Urinary bladder (tissue), 3 donors: ENCODE measurements at regions not wholly inside any gene's neighbourhood (a gene's known extent, or its start where the extent isn't known, plus 50 kb on each side); places are given as distances from the start of the nearest gene placed in this dataset.
"Not testable (repeated sequence)": the region's sequence is repeated elsewhere in the genome, so short reads cannot be mapped to it uniquely, and the experiment has no call there.

ENCODE experiments used
- DNase-seq: peaks from one replicate; pipeline ENCODE4 v3.0.0-alpha.2; 2015; ENCODE audit errors: extremely low spot score
- H3K27ac ChIP-seq: one replicate; pipeline ENCODE4 v1.5.1; 2013; ENCODE audit warnings: low read depth, mild to moderate bottlenecking, moderate library complexity
- H3K36me3 ChIP-seq: one replicate; pipeline ENCODE4 v1.6.1; 2013; ENCODE audit warnings: mild to moderate bottlenecking, moderate library complexity; ENCODE audit not compliant: insufficient read depth
- H3K4me1 ChIP-seq: one replicate; pipeline ENCODE4 v1.6.1; 2013; ENCODE audit warnings: mild to moderate bottlenecking, moderate library complexity; ENCODE audit not compliant: insufficient read depth
- H3K4me3 ChIP-seq: one replicate; pipeline ENCODE4 v1.5.1; 2013; ENCODE audit warnings: low read depth, low read length
- WGBS: extraction: QIAGEN DNeasy Blood & Tissue Kit; methylation state at CpG from one replicate; pipeline ENCODE4 v1.1.7; 2013; 5-methylcytosine and 5-hydroxymethylcytosine counted together
- donor health status: healthy with polysubstance abuse.
- donor health status: healthy.

- Histone ChIP-seq H3K36me3 (no peaks in the 10 kb centered on the region), H3K4me3 (no peak overlapping the region), H3K4me1 (no peaks in the 10 kb centered on the region), H3K27ac (no peak overlapping the region)
- DNase-seq = no peak
These were observed 273.6 kb downstream of the RDH14 start for GRCh38 chr2:18286897-18287296.

- H3K4me1 ChIP-seq = no peaks in the 10 kb centered on the region
- WGBS = 74% methylated on average over 4 of the region's 4 CpGs
- no peak for DNase-seq
- no peaks in the 10 kb centered on the region for H3K36me3 ChIP-seq
- H3K27ac ChIP-seq = no peak overlapping the region
- no peak overlapping the region for H3K4me3 ChIP-seq
These were observed 276.1 kb downstream of the RDH14 start for GRCh38 chr2:18284331-18284730.

DNA sequence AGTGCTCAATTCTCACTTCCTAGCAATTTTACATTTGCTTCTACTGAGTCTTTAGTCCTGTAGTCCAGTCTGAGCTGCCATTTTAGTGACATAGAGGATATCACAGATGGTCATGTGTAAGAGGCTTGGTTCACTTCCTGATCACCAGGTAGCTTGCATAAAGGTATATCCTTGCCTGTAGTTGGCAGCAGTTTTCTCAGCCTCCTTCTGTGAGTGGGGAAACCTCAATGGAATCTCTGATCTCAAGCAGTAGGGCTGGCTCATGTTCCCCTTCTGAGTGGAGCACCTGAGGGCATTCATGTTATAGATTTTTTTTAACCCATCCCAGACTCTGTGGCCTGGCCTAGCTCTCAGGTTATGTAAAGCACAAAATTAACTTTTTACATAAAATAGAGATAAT is 278.4 kb downstream of the RDH14 start:
- H3K4me1 ChIP-seq = no peaks in the 10 kb centered on the region
- no peak for DNase-seq
- H3K36me3 ChIP-seq = no peaks in the 10 kb centered on the region
- H3K27ac ChIP-seq = no peak overlapping the region
- no peak overlapping the region for H3K4me3 ChIP-seq

GRCh38 chr2:18276583-18277075 is 283.8 kb downstream of the RDH14 start:
- no peak for DNase-seq
- Histone ChIP-seq H3K4me1 (no peaks in the 10 kb centered on the region), H3K4me3 (no peak overlapping the region), H3K27ac (no peak overlapping the region), H3K36me3 (no peaks in the 10 kb centered on the region)
- WGBS = 61% methylated on average over 4 of the region's 4 CpGs

DNA sequence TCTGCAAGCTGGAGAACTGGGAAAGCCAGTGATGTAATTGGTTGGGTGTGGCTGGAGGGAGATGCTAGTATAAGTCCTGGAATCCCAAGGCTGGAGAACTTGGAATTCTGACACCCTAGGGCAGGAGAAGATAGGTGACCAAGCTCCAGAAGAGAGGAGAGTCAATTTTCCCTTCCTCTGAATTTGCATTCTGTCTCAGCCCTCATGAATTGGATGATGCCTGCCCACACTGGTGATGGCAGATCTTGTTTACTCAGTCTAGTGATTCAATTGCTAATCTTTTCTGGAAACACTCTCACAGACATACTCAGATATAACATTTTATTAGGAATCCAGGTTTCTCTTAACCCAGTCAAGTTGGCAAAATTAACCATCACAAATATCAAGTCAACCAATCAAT is 287.2 kb downstream of the RDH14 start:
- H3K4me3 ChIP-seq = no peak overlapping the region
- no peak overlapping the region for H3K27ac ChIP-seq
- H3K36me3 ChIP-seq = no peaks in the 10 kb centered on the region
- no peaks in the 10 kb centered on the region for H3K4me1 ChIP-seq
- DNase-seq = no peak

GRCh38 chr2:18272148-18272494 is 288.3 kb downstream of the RDH14 start:
- Histone ChIP-seq H3K27ac (no peak overlapping the region), H3K4me1 (no peaks in the 10 kb centered on the region), H3K36me3 (no peaks in the 10 kb centered on the region), H3K4me3 (no peak overlapping the region)
- 94% methylated on average over 10 of the region's 10 CpGs for WGBS
- DNase-seq = no peak

GRCh38 chr2:18271370-18272147 is 288.9 kb downstream of the RDH14 start:
- DNase-seq = no peak
- no peak overlapping the region for H3K27ac ChIP-seq
- H3K36me3 ChIP-seq = no peaks in the 10 kb centered on the region
- no peaks in the 10 kb centered on the region for H3K4me1 ChIP-seq
- H3K4me3 ChIP-seq = no peak overlapping the region
- 93% methylated on average over 17 of the region's 17 CpGs for WGBS

DNA sequence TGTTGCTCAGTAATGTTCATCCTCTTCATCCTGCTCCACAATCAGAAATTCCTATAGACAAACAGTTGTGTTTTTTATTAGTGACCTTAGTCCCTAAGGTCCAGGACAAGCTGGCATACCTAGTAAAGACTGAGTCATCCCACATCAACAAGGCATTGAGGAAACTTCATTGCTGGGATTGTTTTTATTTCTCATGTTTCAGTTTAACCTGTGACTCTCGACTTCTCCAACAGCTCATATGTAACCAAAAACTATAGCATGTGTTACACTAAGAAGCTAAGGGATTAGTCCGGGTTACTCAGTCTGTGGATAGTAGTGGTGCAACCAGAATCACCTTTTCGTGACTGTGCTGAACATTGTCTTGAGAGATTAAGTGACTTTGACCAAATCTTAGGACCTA is 292.1 kb downstream of the RDH14 start:
- Histone ChIP-seq H3K27ac (no peak overlapping the region), H3K4me3 (no peak overlapping the region), H3K36me3 (no peaks in the 10 kb centered on the region), H3K4me1 (no peaks in the 10 kb centered on the region)
- 81% methylated on average over 3 of the region's 3 CpGs for WGBS
- DNase-seq = no peak

GRCh38 chr2:18267501-18267900 is 293.0 kb downstream of the RDH14 start:
- Histone ChIP-seq H3K36me3 (no peaks in the 10 kb centered on the region), H3K27ac (no peak overlapping the region), H3K4me3 (no peak overlapping the region), H3K4me1 (no peaks in the 10 kb centered on the region)
- WGBS = 92% methylated on average over 1 of the region's 1 CpG
- no peak for DNase-seq

DNA sequence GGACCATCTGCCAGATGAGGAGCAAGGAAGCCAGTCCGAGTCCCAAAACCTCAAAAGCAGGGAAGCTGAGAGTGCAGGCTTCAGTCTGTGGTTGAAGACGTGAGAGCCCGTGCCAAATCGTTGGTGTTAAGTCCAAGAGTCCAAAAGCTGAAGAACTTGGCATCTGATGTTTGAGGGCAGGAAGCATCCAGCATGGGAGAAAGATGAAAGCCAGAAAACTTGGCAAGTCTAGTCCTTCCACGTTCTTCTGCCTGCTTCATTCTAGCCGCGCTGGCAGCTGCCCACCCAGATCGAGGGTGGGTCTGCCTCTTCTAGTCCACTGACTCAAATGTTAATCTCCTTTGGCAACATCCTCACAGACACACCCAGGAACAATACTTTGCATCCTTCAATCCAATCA is 293.8 kb downstream of the RDH14 start:
- H3K4me1 ChIP-seq, H3K36me3 ChIP-seq, DNase-seq, H3K4me3 ChIP-seq, H3K27ac ChIP-seq: not testable (repeated sequence)
- 55% methylated on average over 8 of the region's 8 CpGs for WGBS

DNA sequence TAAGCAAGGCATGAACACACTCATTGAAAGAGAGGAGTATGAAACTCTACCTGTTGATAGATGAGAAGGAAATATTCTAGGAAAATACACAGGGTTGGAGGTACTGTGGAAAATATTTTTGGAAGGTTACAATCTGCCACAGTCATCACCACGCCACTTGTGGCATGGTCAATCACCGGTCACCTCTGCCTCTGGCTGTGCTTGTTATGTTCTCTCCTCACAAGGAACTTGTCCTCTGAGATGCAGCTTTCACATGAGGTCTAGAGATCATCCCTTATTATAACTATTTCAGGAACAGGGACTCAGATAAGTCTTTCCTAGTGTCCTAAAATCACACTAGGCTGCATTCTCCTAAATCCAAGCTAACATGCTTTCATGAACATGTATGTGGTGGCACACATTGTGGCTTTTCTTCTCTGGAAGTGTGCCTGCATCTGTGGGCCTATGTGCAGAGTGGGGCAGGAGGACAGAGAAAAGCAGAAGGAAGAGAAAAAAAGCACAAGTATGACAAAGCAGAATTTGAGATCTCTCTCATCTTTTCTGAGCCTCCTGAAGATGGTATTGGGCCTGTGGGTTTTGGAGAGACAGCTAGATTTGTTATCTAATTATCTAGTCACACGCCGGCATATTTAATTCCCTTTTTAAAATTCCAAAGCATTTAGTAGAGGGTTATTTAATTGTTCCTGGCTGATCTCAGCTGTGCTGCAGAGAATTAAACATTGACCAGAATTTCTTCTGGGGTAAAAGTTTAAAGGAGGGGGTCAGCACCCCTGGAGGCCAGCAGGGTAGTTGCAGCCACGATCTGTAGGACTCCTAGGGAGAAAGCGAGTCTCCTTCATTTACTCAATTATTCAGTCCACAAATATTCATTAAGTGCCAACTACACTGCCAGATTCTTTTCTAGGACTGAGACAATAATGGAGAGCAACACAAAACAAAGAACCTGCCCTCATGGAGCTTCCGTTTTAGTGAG is 294.6 kb downstream of the RDH14 start:
- no peak overlapping the region for H3K4me3 ChIP-seq
- no peaks in the 10 kb centered on the region for H3K4me1 ChIP-seq
- WGBS = 74% methylated on average over 7 of the region's 7 CpGs
- DNase-seq = no peak
- no peak overlapping the region for H3K27ac ChIP-seq
- no peaks in the 10 kb centered on the region for H3K36me3 ChIP-seq

- no peaks in the 10 kb centered on the region for H3K4me1 ChIP-seq
- H3K4me3 ChIP-seq = no peak overlapping the region
- H3K27ac ChIP-seq = no peak overlapping the region
These were observed 297.9 kb downstream of the RDH14 start for GRCh38 chr2:18262601-18263000.

DNA sequence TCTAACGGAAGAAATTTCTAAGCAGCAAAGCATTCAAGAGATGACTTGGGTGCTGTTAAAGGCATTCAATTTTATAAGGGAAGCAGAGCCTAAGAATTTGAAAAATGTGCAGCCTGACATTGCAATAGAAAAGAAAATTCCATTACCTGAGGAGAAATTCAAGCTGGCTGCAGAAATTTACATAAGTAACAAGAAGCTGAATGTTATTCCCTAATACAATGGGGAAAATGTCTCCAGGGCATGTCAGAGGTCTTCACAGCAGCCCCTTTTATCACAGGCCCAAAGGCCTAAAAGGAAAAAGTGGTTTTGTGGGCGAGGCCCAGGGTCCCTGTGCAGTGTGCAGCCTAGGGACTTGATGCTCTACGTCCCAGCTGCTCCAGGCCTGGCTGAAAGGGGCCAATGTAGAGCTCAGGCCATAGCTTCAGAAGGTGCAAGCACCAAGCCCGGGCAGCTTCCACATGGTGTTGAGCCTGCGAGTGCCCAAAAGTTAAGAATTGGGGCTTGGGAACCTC is 306.7 kb downstream of the RDH14 start:
- WGBS = 96% methylated on average over 5 of the region's 5 CpGs
- Histone ChIP-seq H3K27ac (no peak overlapping the region), H3K36me3 (no peaks in the 10 kb centered on the region), H3K4me1 (no peaks in the 10 kb centered on the region), H3K4me3 (no peak overlapping the region)
- DNase-seq = no peak

More at GRCh38 chr2:18262601-18263000, 297.9 kb downstream of the RDH14 start:
- no peak for DNase-seq
- H3K36me3 ChIP-seq = no peaks in the 10 kb centered on the region
- 31% methylated on average over 3 of the region's 4 CpGs for WGBS

- no peaks in the 10 kb centered on the region for H3K36me3 ChIP-seq
- WGBS = 75% methylated on average over 2 of the region's 2 CpGs
- DNase-seq = no peak
- H3K4me1 ChIP-seq = no peaks in the 10 kb centered on the region
- no peak overlapping the region for H3K27ac ChIP-seq
- H3K4me3 ChIP-seq = no peak overlapping the region
These were observed 309.0 kb downstream of the RDH14 start for GRCh38 chr2:18251486-18251885.
